GM12873 (cell line): ENCODE measurements at regions not wholly inside any gene's neighbourhood (a gene's known extent, or its start where the extent isn't known, plus 50 kb on each side); places are given as distances from the start of the nearest gene placed in this dataset.

Experiments used
- CTCF ChIP-seq: IDR thresholded peaks from 2 replicates; pipeline ENCODE4 v1.5.1; 2012; ENCODE audit warnings: low read depth, mild to moderate bottlenecking, moderate library complexity, low read length, control low read depth; ENCODE audit not compliant: insufficient read depth; ENCODE audit errors: missing control alignments

GRCh38 chr5:28164568-28164967, 1126.2 kb upstream of the CDH9 start:
- TF ChIP-seq CTCF: no peak

- TF ChIP-seq CTCF: no peak
These were observed 1118.6 kb upstream of the CDH9 start for GRCh38 chr5:28156981-28157380.

GRCh38 chr5:28143519-28143918, 1105.1 kb upstream of the CDH9 start:
- TF ChIP-seq CTCF: no peak

GRCh38 chr5:28132151-28132550, 1093.8 kb upstream of the CDH9 start:
- no peak for TF ChIP-seq CTCF

- no peak for TF ChIP-seq CTCF
These were observed 1079.3 kb upstream of the CDH9 start for GRCh38 chr5:28117691-28118090.

- TF ChIP-seq CTCF: no peak
These were observed 1078.9 kb upstream of the CDH9 start for GRCh38 chr5:28117273-28117672.

GRCh38 chr5:28110781-28111180, 1072.4 kb upstream of the CDH9 start:
- no peak for TF ChIP-seq CTCF
